HG03025 (cell line): ENCODE measurements at regions not wholly inside any gene's neighbourhood (a gene's known extent, or its start where the extent isn't known, plus 50 kb on each side); places are given as distances from the start of the nearest gene placed in this dataset.
A peak's percentile ranks its signal among the peaks of the same experiment; 100 is the strongest.

Source experiments
- ATAC-seq: cut with Tn5 transposase; IDR thresholded peaks from one replicate; pipeline ENCODE4 v1.9.1; 2021; ENCODE audit warnings: mild to moderate bottlenecking, moderate library complexity; ENCODE audit not compliant: unreplicated experiment, low FRiP score

DNA sequence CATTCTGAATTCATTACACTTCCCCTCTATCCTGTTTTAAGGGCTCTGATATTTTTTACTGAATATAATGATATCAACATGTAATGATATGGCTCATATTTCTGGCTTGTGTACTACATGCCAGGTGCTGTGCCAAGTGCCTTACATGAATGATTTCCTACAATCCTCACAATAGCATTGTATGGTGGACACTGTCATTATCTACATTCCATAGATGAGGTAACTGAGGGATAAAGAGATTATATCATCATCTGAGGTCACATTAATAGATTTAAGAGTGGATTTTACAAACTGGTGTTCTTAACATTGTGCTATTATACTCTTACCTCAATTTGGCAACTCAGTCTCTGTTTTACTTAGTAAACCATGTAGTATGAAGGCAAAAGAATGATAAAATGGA, 502.0 kb downstream of the LIG4 start:
- ATAC-seq, result no peak

GRCh38 chr13:107712145-107712860, 503.0 kb downstream of the LIG4 start:
- ATAC-seq, result no peak

DNA sequence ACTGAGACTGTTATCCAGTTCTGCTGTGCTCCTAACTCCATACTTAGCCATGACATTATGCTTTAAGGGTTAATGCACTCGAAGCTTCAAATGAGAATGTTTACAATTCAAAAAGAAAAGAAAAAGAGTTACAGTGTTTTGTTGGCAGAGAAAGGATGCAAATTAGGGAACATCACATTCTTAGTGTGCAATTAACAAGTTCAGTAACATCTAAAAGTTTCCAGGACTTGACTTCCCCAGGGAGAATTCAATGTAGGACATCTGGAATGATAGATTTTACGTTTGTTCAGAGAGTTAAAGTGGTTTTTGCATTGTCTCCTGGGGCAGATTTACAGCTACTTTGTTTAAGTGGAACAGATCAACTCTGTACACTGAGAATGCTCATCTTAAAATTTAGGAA, 525.2 kb downstream of the LIG4 start:
- no peak for ATAC-seq

DNA sequence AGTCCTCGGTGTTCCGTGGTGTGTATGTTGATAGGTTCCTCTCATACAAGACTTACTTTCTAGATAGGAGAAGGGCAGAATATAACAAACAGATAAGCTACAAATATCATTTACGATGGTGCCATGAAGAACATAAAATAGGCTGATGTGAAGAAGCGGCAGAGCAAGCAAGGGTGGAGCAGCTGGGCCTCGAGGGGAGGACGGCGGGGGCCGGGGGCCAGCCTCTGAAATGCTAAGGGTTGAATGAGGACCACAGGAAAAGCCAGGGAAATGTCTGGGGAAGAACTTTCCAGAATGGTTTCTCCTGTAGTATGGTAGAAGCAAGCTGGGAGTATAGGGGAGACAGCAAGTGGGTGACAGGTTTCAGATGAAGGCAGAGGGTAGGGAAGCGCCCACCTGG, 529.5 kb downstream of the LIG4 start:
- ATAC-seq, result no peak

DNA sequence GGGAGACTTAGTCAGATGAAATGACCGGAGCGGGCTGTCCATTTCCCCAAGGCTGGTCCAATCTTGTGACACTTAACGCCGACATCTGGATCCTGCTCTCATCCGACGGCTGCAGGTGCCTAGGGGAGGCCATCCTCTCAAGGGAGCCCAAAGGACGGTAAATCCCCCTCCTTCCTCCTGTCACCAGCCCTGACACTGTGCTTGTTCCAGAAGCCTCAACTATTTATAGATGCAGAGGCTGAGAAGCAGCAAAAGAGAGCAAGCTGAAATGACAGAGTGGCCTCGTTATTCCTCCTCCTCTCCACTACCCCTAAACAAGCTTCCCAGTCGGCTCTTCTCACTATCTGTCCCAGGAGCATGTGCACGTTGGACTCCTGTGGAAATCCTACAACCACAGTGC, 533.7 kb downstream of the LIG4 start:
- ATAC-seq, result no peak

GRCh38 chr13:107680115-107680514, 535.2 kb downstream of the LIG4 start:
- ATAC-seq, result no peak

- no peak for ATAC-seq
Measured at GRCh38 chr13:107678075-107678689, 537.2 kb downstream of the LIG4 start.

- ATAC-seq, result no peak
Measured at GRCh38 chr13:107675847-107676550, 539.3 kb downstream of the LIG4 start.

DNA sequence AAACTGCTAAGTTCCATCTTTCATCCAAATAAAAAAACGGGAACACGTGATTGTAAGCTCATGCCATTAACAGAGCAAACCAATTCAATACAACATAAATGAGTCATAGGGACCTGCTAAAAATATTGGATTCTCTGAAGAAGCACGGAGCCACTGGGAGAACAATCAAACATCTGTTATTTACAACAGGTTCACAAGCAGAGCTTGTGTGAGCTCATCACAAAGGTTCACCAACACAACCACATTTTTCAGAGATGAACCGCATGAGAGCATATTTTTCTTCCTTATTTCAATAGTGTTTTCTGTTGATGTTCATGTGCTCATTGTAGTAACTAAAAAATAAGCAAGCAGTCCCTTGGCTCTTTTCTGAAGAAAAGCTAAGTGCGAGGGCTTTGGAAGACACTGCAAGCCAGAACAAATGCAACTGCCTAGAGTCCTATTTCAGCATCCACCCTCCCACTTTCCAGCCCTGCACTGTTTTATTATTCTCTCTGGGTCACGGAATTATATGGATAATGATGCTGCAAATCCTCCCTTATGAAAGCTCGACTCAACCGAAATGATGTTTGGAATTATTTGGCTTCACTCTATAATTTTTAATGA, 545.8 kb downstream of the LIG4 start:
- ATAC-seq, result no peak

GRCh38 chr13:107665926-107666458, 549.3 kb downstream of the LIG4 start:
- no peak for ATAC-seq

GRCh38 chr13:107650081-107650701, 565.1 kb downstream of the LIG4 start:
- ATAC-seq, result peak; percentile 83

GRCh38 chr13:107649079-107649478, 566.3 kb downstream of the LIG4 start:
- ATAC-seq, result no peak

DNA sequence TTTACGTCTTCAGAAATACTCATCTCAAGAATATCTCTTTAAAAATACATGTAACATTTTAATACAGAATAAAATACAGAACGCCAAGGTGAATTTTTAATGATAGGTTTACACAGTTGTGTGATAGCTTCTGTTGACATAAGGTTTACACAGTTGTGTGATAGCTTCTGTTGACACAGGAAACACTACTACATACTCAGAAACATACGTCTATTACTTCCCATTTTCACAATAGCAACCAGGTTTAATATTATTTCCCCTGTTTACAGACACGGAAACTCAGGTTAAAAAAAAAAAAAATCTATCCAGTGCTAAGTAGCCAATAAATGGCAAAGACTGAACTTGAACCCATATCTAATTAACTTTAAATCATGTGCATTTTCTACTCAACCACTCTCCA, 571.2 kb downstream of the LIG4 start:
- ATAC-seq, result no peak

DNA sequence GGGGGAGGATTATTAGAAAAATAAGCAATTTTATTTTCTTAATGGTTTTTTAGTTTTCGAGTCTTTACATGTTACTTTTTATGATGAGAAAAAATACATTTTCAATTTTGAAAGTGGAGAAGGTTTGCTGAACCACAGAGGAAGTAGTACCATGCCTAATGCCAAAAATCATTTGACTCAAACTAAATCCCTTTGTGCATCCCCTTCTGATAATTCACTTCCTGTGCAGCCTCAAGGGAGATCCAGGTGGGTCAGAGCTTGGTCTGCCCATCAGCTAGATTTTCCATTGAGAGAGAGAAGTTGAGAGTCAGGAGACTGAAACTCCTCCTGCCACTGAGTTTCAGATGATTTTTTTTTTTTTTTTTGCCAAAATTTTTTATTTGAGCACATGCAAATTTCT, 571.7 kb downstream of the LIG4 start:
- no peak for ATAC-seq

GRCh38 chr13:107642831-107643230, 572.5 kb downstream of the LIG4 start:
- no peak for ATAC-seq

DNA sequence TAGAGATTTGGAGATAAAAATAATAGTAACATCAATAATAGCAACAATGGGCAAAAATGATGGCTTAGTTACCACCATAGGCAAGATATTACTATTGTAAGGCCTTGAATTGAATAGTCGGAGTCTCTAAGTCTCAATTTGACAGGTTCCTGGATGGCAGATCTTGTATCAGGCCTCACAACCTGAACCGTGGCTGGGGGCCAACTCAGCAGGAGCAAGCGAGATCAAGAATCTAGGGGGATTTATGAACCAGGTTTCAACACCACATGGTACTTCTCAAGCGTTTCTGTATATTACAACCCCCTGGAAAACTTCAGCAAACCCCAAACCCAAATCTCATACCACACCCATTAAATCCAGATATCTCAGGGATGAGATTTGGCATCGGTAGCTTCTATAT, 573.8 kb downstream of the LIG4 start:
- ATAC-seq, result no peak

DNA sequence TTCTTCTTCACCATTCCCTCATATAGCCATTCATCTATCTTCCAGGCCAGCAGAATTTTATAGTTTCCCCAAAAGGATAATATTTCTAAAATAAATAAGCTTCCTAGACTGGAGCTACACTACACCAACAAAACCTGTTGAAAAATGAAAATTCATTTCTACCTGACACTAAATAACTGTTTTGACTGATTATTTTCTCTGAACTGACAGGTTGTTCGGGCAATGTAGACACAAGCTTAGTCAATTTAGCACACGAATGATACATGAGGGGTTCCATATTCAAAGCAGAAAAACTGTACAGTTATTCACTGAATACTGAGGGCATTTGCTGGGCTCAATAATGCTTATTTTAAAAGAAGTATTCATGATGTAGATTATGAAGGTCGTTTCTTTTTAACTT, 589.7 kb downstream of the LIG4 start:
- ATAC-seq, result no peak

DNA sequence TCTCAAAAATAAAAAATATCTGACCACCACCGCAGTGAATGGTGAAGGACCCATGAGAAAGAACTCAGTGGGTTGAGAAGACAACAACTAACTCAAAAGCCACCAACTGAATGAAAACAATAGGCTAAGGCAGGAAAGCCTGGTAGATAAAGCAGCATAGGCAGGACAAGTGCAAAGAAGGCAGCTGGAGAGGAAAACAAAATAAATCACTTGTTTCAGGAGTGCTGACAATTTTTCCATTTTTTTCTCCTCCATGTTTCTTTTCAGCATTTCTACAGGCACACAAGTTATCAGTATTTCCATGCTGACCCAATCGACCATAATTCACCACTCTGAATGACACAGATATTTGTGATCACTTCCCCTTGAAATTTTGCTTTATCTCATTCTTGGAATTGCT, 597.8 kb downstream of the LIG4 start:
- ATAC-seq, result no peak

- ATAC-seq, result no peak
Measured at GRCh38 chr13:107612376-107612775, 603.0 kb downstream of the LIG4 start.

- no peak for ATAC-seq
Measured at GRCh38 chr13:107608736-107609135, 606.6 kb downstream of the LIG4 start.

DNA sequence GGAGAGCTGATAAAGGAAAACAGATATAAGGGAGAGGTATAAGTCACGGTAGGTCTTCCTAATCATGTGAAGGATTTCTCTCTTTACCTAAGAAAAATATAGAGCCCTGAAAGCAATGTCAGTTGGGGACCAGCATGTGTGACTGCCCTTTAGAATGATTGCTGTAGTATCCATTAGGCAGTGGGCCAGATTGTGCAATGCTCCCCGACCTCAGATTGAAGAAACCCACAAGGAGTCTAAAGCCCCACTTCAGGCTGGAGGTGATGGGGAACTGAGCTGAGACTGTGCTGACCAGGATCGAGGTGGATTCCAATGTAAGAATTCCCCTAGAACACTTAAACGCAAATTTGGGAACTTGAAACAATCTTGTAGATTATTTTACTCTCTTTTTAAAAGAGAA, 614.4 kb downstream of the LIG4 start:
- ATAC-seq, result no peak
